ENCODE measurements at regions not wholly inside any gene's neighbourhood (a gene's known extent, or its start where the extent isn't known, plus 50 kb on each side); places are given as distances from the start of the nearest gene placed in this dataset.

- no peak for DNase-seq (ENCODE audit: low read depth in 1 of 2, low spot score in 1 of 2)
These were observed 64.8 kb upstream of the LPP start for GRCh38 chr3:188088948-188089685.

- no peak for DNase-seq (ENCODE audit: low read depth in 1 of 2, low spot score in 1 of 2)
These were observed 63.2 kb upstream of the LPP start for GRCh38 chr3:188090620-188091309.

- no peak for DNase-seq (ENCODE audit: low read depth in 1 of 2, low spot score in 1 of 2)
These were observed 62.2 kb upstream of the LPP start for GRCh38 chr3:188091746-188092145.

GRCh38 chr3:188092648-188093047, 61.3 kb upstream of the LPP start:
- DNase-seq (ENCODE audit: low read depth in 1 of 2, low spot score in 1 of 2), result no peak

GRCh38 chr3:188095431-188095830, 58.5 kb upstream of the LPP start:
- no peak for DNase-seq (ENCODE audit: low read depth in 1 of 2, low spot score in 1 of 2)

- DNase-seq (ENCODE audit: low read depth in 1 of 2, low spot score in 1 of 2), result no peak
These were observed 56.2 kb upstream of the LPP start for GRCh38 chr3:188097791-188098190.

- DNase-seq (ENCODE audit: low read depth in 1 of 2, low spot score in 1 of 2), result no peak
These were observed 54.0 kb upstream of the LPP start for GRCh38 chr3:188099907-188100306.

- DNase-seq (ENCODE audit: low read depth in 1 of 2, low spot score in 1 of 2), result no peak
These were observed 51.0 kb upstream of the LPP start for GRCh38 chr3:188102861-188103547.

GRCh38 chr3:188104050-188104449, 49.9 kb upstream of the LPP start:
- DNase-seq (ENCODE audit: low read depth in 1 of 2, low spot score in 1 of 2), result no peak
